ENCODE measurements at regions not wholly inside any gene's neighbourhood (a gene's known extent, or its start where the extent isn't known, plus 50 kb on each side); places are given as distances from the start of the nearest gene placed in this dataset.

DNA sequence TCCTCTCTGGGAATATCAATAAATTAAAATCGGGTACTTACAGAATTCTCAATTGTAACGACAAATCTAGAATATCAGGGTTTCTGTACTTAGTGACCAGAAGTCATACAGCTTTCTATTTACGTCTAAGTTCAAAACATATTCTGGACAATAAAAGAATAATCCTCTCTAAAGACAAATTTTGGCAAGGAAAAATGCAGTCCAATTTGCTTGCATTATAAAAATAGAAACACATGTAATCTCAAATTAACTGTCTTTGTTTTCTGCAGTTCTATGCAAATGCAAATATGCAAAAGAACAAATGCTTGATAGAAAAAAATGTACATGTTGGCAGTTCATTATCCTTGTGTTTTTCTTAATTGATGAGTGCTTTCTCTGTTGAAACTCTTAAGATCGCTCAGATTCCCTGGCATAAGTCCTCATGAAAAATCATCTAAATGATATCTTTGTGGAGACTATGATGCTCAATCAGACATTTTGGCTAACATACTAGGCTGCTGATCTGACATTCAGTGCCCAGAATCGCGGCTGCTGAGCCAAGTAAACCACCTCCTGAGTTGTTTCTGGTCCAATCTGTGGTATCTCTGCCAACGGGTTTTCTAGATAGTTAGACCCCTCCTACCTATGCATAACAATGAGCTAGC, 990.1 kb upstream of the C9orf72 start:
- no peaks in the 10 kb centered on the region for H3K4me1 Mint-ChIP-seq
- ChIA-PET POLR2A (no interaction called here), CTCF (no interaction called here)
- no peak overlapping the region for H3K27ac Mint-ChIP-seq
- H3K9me3 Mint-ChIP-seq = no peaks in the 10 kb centered on the region
- no peak for DNase-seq
- H3K4me3 Mint-ChIP-seq = no peak overlapping the region
- no peaks in the 10 kb centered on the region for H3K27me3 Mint-ChIP-seq
- no peaks in the 10 kb centered on the region for H3K36me3 Mint-ChIP-seq (ENCODE audit: low read depth)

DNA sequence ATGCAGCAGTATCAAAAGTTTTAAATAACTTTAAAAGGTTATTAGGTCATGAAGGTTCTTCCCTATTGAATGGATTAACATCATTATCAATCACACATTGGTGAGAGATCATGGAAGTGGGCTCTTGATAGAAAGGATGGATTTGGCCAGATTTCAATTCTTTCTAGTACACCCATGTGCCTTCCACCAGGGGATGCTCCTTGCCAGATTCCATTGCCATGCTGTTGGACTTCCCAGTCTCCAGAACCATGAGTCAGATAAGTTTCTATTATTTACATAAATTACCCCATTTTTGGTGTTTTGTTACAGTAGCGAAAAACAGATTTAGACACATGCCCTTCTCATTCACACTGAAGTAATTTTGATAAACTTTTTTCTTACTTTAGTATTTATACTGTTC, 1010.6 kb upstream of the C9orf72 start:
- ChIA-PET CTCF (no interaction called here), POLR2A (no interaction called here)
- DNase-seq = no peak
- peaks cover 6% of the 10 kb centered on the region for H3K9me3 Mint-ChIP-seq
- H3K36me3 Mint-ChIP-seq (ENCODE audit: low read depth) = no peaks in the 10 kb centered on the region
- H3K27ac Mint-ChIP-seq = no peak overlapping the region
- no peak overlapping the region for H3K4me3 Mint-ChIP-seq
- no peaks in the 10 kb centered on the region for H3K4me1 Mint-ChIP-seq
- H3K27me3 Mint-ChIP-seq = no peaks in the 10 kb centered on the region

GRCh38 chr9:28584542-28584941, 1011.3 kb upstream of the C9orf72 start:
- Mint-ChIP-seq H3K27me3 (no peaks in the 10 kb centered on the region), H3K27ac (no peak overlapping the region), H3K4me1 (no peaks in the 10 kb centered on the region), H3K9me3 (peaks cover 6% of the 10 kb centered on the region), H3K4me3 (no peak overlapping the region), H3K36me3 (ENCODE audit: low read depth) (no peaks in the 10 kb centered on the region)
- CTCF ChIA-PET = no interaction called here
- POLR2A ChIA-PET = no interaction called here
- DNase-seq = no peak

DNA sequence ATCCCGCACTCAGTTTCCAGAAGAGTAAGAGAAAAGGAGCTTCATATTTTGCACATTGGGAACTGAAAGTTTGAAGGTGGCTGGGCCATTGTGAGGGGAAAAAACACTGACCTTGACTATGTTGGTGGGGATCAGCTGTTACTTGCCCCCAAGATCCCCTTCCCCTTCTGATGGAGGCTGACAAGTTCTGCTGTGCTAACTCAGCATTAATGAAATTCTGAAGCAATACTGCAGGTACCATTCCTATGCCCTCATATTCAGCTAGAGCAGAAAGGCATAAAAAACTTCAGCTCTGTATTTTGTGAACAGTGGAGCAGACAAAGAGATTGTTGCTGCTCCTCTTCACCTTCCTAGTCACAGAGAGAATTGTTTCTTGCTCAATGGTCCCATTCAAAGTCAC, 1013.8 kb upstream of the C9orf72 start:
- Mint-ChIP-seq H3K4me1 (no peaks in the 10 kb centered on the region), H3K9me3 (peaks cover 6% of the 10 kb centered on the region), H3K36me3 (ENCODE audit: low read depth) (no peaks in the 10 kb centered on the region), H3K27me3 (no peaks in the 10 kb centered on the region), H3K4me3 (no peak overlapping the region), H3K27ac (no peak overlapping the region)
- ChIA-PET POLR2A (no interaction called here), CTCF (no interaction called here)
- DNase-seq = no peak

DNA sequence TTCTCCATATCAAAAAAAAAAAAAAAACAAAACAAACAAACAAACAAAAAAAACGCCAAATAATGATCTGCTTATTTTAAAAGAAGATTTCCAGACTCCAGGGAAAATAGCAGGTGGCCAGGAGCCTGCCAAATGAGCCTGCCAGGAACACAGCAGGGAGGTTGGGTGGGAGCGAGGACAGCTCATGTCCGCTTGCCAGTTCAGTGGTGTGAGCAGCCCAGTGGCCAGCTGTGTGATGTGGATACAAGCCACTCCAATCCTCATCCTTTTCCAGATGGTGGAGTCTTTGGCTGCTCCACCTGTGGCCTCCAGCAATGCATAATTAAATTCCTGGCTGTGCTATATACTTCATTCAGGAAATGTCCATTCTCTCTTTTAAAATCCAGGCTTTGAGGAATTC, 1025.1 kb upstream of the C9orf72 start:
- ChIA-PET POLR2A (no interaction called here), CTCF (no interaction called here)
- Mint-ChIP-seq H3K36me3 (ENCODE audit: low read depth) (no peaks in the 10 kb centered on the region), H3K27ac (no peak overlapping the region), H3K4me3 (no peak overlapping the region), H3K27me3 (no peaks in the 10 kb centered on the region), H3K9me3 (no peaks in the 10 kb centered on the region), H3K4me1 (no peaks in the 10 kb centered on the region)
- DNase-seq = no peak

- no peak for DNase-seq
- Mint-ChIP-seq H3K27ac (no peak overlapping the region), H3K27me3 (no peaks in the 10 kb centered on the region), H3K9me3 (no peaks in the 10 kb centered on the region), H3K4me3 (no peak overlapping the region), H3K4me1 (no peaks in the 10 kb centered on the region), H3K36me3 (ENCODE audit: low read depth) (no peaks in the 10 kb centered on the region)
- CTCF ChIA-PET = no interaction called here
- POLR2A ChIA-PET = no interaction called here
These were observed 1026.9 kb upstream of the C9orf72 start for GRCh38 chr9:28600226-28600625.

DNA sequence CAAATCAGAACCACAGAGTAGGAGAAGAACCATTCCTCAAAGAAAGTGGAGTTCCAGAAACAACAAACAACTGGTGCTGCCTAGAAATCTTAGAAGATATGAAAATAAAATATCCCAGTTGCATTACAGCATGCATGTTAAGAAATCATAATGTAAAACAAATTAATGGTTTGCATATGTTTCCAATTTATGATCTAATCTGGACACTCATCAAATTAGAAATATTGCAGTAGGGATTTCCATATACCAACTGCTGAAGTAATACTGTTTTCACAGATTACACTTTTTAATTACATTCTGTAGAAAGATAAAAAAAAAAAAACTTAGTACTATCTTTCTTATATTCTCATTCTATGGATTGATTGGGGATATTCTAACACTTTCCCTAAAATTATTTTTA, 1034.6 kb upstream of the C9orf72 start:
- H3K4me3 Mint-ChIP-seq = no peak overlapping the region
- H3K36me3 Mint-ChIP-seq (ENCODE audit: low read depth) = no peaks in the 10 kb centered on the region
- ChIA-PET POLR2A (no interaction called here), CTCF (no interaction called here)
- no peaks in the 10 kb centered on the region for H3K27me3 Mint-ChIP-seq
- H3K27ac Mint-ChIP-seq = no peak overlapping the region
- peaks cover 2% of the 10 kb centered on the region for H3K9me3 Mint-ChIP-seq
- no peaks in the 10 kb centered on the region for H3K4me1 Mint-ChIP-seq
- no peak for DNase-seq

- DNase-seq = no peak
- no peaks in the 10 kb centered on the region for H3K4me1 Mint-ChIP-seq
- H3K36me3 Mint-ChIP-seq (ENCODE audit: low read depth) = no peaks in the 10 kb centered on the region
- H3K27ac Mint-ChIP-seq = no peak overlapping the region
- POLR2A ChIA-PET = no interaction called here
- H3K9me3 Mint-ChIP-seq = peaks cover 2% of the 10 kb centered on the region
- CTCF ChIA-PET = no interaction called here
- no peaks in the 10 kb centered on the region for H3K27me3 Mint-ChIP-seq
- H3K4me3 Mint-ChIP-seq = no peak overlapping the region
These were observed 1037.1 kb upstream of the C9orf72 start for GRCh38 chr9:28610339-28610738.

DNA sequence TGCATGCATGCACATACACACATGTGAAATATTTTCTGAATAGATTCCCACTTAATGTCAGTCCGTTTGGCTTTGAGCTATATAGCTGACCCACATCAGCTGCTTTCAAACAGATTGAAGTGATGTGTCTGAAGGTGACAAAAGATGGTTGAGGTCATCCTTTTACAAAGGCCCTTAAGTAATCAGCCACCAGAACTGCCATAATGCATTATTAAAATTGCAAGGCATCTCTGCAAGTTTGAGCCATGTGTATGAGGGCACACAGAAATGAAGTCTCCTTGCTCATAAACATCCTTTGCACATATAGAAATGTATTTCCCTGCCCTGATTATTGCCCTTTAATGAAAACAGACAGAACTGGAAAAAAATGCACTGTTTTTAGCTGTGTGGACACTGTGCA, 1043.0 kb upstream of the C9orf72 start:
- no peaks in the 10 kb centered on the region for H3K27me3 Mint-ChIP-seq
- no peak overlapping the region for H3K4me3 Mint-ChIP-seq
- peaks cover 2% of the 10 kb centered on the region for H3K9me3 Mint-ChIP-seq
- CTCF ChIA-PET = no interaction called here
- H3K27ac Mint-ChIP-seq = no peak overlapping the region
- DNase-seq = no peak
- POLR2A ChIA-PET = no interaction called here
- H3K4me1 Mint-ChIP-seq = no peaks in the 10 kb centered on the region
- H3K36me3 Mint-ChIP-seq (ENCODE audit: low read depth) = no peaks in the 10 kb centered on the region

- DNase-seq = no peak
- POLR2A ChIA-PET = no interaction called here
- Mint-ChIP-seq H3K4me1 (no peaks in the 10 kb centered on the region), H3K36me3 (ENCODE audit: low read depth) (no peaks in the 10 kb centered on the region), H3K4me3 (no peak overlapping the region), H3K9me3 (peaks cover 2% of the 10 kb centered on the region), H3K27ac (no peak overlapping the region), H3K27me3 (no peaks in the 10 kb centered on the region)
- CTCF ChIA-PET = no interaction called here
These were observed 1046.7 kb upstream of the C9orf72 start for GRCh38 chr9:28620011-28620410.

GRCh38 chr9:28620661-28621060, 1047.4 kb upstream of the C9orf72 start:
- Mint-ChIP-seq H3K36me3 (ENCODE audit: low read depth) (no peaks in the 10 kb centered on the region), H3K4me3 (no peak overlapping the region), H3K9me3 (peaks cover 2% of the 10 kb centered on the region), H3K27me3 (no peaks in the 10 kb centered on the region), H3K27ac (no peak overlapping the region), H3K4me1 (no peaks in the 10 kb centered on the region)
- ChIA-PET POLR2A (no interaction called here), CTCF (no interaction called here)
- DNase-seq = no peak

GRCh38 chr9:28624771-28625170, 1051.5 kb upstream of the C9orf72 start:
- no peak for DNase-seq
- ChIA-PET CTCF (no interaction called here), POLR2A (no interaction called here)
- Mint-ChIP-seq H3K9me3 (peaks cover 2% of the 10 kb centered on the region), H3K27ac (no peak overlapping the region), H3K36me3 (ENCODE audit: low read depth) (no peaks in the 10 kb centered on the region), H3K4me3 (no peak overlapping the region), H3K4me1 (no peaks in the 10 kb centered on the region), H3K27me3 (no peaks in the 10 kb centered on the region)

DNA sequence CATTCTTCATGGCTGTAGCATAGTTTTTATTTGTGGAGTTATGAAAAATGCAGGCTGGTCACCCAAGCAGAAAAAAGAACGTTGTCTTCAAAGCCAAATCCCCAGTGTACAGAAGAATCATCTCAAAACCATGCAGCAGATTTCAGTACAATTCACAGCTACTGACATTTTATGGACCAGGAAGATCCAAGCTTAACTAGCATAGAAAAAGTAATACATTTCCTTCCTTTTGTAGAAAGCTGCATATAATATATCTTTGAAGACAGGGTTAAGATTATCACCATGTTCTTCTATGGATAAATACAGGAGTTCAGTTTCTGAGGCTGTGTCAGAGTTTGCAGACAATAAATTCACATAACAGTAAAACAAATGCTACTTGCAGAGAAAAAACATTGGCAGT, 1054.8 kb upstream of the C9orf72 start:
- no peak for DNase-seq
- no peak overlapping the region for H3K27ac Mint-ChIP-seq
- peaks cover 2% of the 10 kb centered on the region for H3K9me3 Mint-ChIP-seq
- ChIA-PET CTCF (no interaction called here), POLR2A (no interaction called here)
- no peaks in the 10 kb centered on the region for H3K4me1 Mint-ChIP-seq
- H3K27me3 Mint-ChIP-seq = no peaks in the 10 kb centered on the region
- no peaks in the 10 kb centered on the region for H3K36me3 Mint-ChIP-seq (ENCODE audit: low read depth)
- H3K4me3 Mint-ChIP-seq = no peak overlapping the region

GRCh38 chr9:28648723-28649122, 1075.4 kb upstream of the C9orf72 start:
- ChIA-PET CTCF (no interaction called here), POLR2A (no interaction called here)
- Mint-ChIP-seq H3K4me3 (no peak overlapping the region), H3K9me3 (peaks cover 3% of the 10 kb centered on the region), H3K36me3 (ENCODE audit: low read depth) (no peaks in the 10 kb centered on the region), H3K4me1 (no peaks in the 10 kb centered on the region), H3K27ac (no peak overlapping the region), H3K27me3 (no peaks in the 10 kb centered on the region)
- DNase-seq = no peak

DNA sequence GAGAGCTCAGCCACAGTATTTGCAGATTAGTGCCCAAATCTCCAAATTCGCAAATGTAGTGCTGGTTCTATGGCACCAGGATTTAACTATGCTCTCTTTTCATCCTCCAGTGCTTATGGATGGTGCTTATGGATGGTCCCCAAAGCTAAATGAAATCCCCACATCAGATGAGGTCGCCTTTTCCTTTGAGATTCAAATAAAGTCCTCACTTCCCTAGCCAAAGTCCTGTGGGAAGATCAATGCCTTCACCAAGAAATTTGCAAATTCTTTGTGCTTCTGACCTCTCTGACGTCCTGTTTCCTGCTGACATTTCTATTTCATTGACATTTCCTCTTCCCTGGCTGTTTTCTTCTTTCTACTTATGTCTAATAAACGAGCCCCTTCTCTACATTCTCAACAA, 1077.0 kb upstream of the C9orf72 start:
- DNase-seq = no peak
- H3K27ac Mint-ChIP-seq = no peak overlapping the region
- H3K27me3 Mint-ChIP-seq = no peaks in the 10 kb centered on the region
- ChIA-PET CTCF (interaction anchor here (0.6 kb wide), 1 partner anchor 292 kb away, joined by 3 read pairs; no protein-coding TSS in a partner anchor), POLR2A (no interaction called here)
- no peaks in the 10 kb centered on the region for H3K9me3 Mint-ChIP-seq
- H3K36me3 Mint-ChIP-seq (ENCODE audit: low read depth) = no peaks in the 10 kb centered on the region
- H3K4me1 Mint-ChIP-seq = no peaks in the 10 kb centered on the region
- no peak overlapping the region for H3K4me3 Mint-ChIP-seq

Data from activated CD4-positive, alpha-beta T cell treated with anti-CD3 and anti-CD28 coated beads, Interleukin-2, amount 10 ng/mL, durations not matched to agents 7 days and 5 days (primary cell).